ENCODE measurements at regions not wholly inside any gene's neighbourhood (a gene's known extent, or its start where the extent isn't known, plus 50 kb on each side); places are given as distances from the start of the nearest gene placed in this dataset.

- peaks cover 0 to 11% of the 10 kb centered on the region in 2 donors for H3K4me1 ChIP-seq (ENCODE audit: control insufficient read depth in 1 of 2, insufficient read depth in 2 of 2, low read length in 2 of 2)
- no peak overlapping the region for H3K4me3 ChIP-seq (ENCODE audit: low read depth in 1 of 2, low read length in 2 of 2)
- H3K9me3 ChIP-seq (ENCODE audit: control insufficient read depth in 1 of 2, low read length in 2 of 2) = no peaks in the 10 kb centered on the region
- no peaks in the 10 kb centered on the region for H3K27me3 ChIP-seq (ENCODE audit: low read depth, low read length)
- no peaks in the 10 kb centered on the region for H3K36me3 ChIP-seq (ENCODE audit: control insufficient read depth in 1 of 2, insufficient read depth in 2 of 2, low read length in 2 of 2)
- no peak overlapping the region for H3K27ac ChIP-seq (ENCODE audit: low read length)
These were observed 425.2 kb downstream of the PCNX1 start for GRCh38 chr14:71332476-71332875.

DNA sequence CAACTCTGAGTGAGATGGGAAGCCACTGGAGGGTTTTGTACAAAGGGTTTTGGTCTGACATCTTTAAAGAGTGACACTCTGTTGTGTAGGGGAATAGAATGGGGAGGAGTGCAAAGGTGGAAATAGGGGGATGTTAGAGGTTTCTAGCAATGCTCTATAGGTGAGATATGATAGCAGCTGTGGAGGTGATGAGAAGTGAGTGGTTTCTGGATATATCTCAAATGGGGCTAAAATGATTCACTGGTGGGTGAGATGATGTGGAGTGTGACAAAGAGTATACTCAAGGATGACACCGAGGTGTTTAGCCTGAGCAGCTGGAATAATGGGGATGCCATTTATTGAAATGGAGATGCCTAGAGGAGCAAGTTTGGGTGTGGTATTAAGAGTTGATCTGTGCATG, 426.4 kb downstream of the PCNX1 start:
- Histone ChIP-seq H3K4me1 (ENCODE audit: control insufficient read depth in 1 of 2, insufficient read depth in 2 of 2, low read length in 2 of 2) (peaks cover 0 to 11% of the 10 kb centered on the region in 2 donors), H3K27ac (ENCODE audit: low read length) (no peak overlapping the region), H3K9me3 (ENCODE audit: control insufficient read depth in 1 of 2, low read length in 2 of 2) (no peaks in the 10 kb centered on the region), H3K4me3 (ENCODE audit: low read depth in 1 of 2, low read length in 2 of 2) (no peak overlapping the region), H3K27me3 (ENCODE audit: low read depth, low read length) (no peaks in the 10 kb centered on the region), H3K36me3 (ENCODE audit: control insufficient read depth in 1 of 2, insufficient read depth in 2 of 2, low read length in 2 of 2) (no peaks in the 10 kb centered on the region)

DNA sequence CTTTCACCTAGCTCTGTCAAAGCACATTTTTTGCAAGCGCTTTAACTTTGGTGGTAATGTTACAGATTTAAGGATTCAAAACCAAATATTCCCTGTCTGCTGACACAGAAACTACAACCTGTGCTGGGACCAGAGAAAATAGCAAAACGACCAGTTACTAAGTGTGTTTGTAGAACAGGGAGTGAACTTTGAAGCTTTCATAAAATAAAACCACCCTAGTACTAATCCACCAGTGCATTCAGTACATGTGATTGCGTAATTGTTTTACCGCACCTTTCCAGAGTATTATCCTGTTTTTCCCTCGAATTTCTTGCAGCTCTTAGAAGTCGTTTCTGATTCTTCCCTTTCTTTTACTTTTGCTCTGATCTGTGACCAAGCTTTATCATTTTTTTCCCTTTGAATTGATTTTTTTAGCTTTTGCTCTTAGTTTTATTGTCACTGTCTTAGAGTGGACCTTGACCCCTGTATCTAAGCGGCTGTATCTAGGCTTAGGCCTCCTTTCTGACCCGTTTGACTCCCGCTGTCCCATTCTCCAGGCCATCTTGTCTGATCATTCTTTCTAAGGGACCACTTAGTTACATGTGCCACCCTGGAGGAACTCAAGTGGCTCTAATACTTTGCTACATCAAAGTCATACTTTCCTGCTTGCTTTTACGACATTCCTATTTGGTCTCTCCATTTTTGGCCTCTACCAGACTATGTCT, 429.4 kb downstream of the PCNX1 start:
- Histone ChIP-seq H3K9me3 (ENCODE audit: control insufficient read depth in 1 of 2, low read length in 2 of 2) (no peaks in the 10 kb centered on the region), H3K4me3 (ENCODE audit: low read depth in 1 of 2, low read length in 2 of 2) (no peak overlapping the region), H3K27me3 (ENCODE audit: low read depth, low read length) (no peaks in the 10 kb centered on the region), H3K4me1 (ENCODE audit: control insufficient read depth in 1 of 2, insufficient read depth in 2 of 2, low read length in 2 of 2) (peaks cover 0 to 9% of the 10 kb centered on the region in 2 donors), H3K27ac (ENCODE audit: low read length) (no peak overlapping the region), H3K36me3 (ENCODE audit: control insufficient read depth in 1 of 2, insufficient read depth in 2 of 2, low read length in 2 of 2) (no peaks in the 10 kb centered on the region)

DNA sequence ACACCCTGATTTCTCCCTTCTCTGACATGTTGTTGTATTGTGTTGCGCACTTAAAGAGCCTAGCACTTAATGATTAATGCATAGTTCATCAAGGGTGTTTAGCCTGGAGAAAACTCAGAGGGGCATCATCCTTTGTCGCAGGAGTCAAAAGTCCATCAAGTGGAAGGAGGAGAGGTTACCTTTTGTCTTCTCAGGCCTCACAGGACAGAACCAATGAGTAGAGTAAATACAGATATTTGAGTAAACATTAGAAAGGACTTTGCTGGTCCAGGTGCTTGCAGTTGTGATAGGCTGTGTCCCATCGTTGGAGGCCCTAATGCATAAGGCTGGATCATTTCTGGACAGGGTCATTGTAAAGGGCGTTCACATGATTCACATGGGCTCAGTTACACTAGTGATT, 430.9 kb downstream of the PCNX1 start:
- Histone ChIP-seq H3K27me3 (ENCODE audit: low read depth, low read length) (no peaks in the 10 kb centered on the region), H3K4me3 (ENCODE audit: low read depth in 1 of 2, low read length in 2 of 2) (no peak overlapping the region), H3K36me3 (ENCODE audit: control insufficient read depth in 1 of 2, insufficient read depth in 2 of 2, low read length in 2 of 2) (no peaks in the 10 kb centered on the region), H3K4me1 (ENCODE audit: control insufficient read depth in 1 of 2, insufficient read depth in 2 of 2, low read length in 2 of 2) (peaks cover under 1 to 5% of the 10 kb centered on the region in 2 donors), H3K9me3 (ENCODE audit: control insufficient read depth in 1 of 2, low read length in 2 of 2) (no peaks in the 10 kb centered on the region), H3K27ac (ENCODE audit: low read length) (no peak overlapping the region)

DNA sequence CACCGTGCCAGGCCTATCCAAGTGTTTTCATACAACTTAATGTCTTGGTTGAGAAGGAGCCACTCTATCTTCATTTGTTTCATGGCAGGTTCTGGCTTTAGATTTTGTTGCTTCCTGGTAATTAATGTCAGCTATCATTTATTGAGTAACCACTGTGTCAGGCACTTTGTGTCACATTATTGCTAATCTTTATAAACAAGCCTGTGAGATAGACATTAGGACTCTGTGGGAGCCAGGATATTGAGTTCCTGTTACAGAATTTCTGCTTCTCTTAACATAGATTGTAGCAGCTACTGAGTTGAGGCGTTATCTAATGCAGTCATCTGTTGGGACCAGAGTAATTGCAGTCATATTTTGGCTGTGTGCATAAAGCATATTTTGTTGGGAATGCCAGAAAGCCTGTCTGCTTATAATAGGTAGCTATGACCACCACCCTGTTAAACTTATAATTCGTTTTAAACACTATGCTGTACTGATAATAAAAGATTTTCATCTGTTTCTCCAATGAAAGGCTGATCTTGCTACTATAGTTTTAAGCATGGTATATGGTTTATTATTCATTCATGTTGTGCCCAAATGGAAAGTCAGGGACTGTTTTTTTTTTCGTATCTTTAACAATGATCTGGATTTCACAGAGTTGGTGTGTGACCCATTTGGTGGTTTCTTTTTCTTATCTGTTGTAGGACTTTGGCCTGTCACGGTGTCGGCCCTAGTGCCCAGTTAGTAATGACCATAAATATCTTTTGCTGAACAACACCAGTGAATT, 432.6 kb downstream of the PCNX1 start:
- Histone ChIP-seq H3K9me3 (ENCODE audit: control insufficient read depth in 1 of 2, low read length in 2 of 2) (no peaks in the 10 kb centered on the region), H3K36me3 (ENCODE audit: control insufficient read depth in 1 of 2, insufficient read depth in 2 of 2, low read length in 2 of 2) (no peaks in the 10 kb centered on the region), H3K4me3 (ENCODE audit: low read depth in 1 of 2, low read length in 2 of 2) (no peak overlapping the region), H3K27ac (ENCODE audit: low read length) (no peak overlapping the region), H3K27me3 (ENCODE audit: low read depth, low read length) (no peaks in the 10 kb centered on the region), H3K4me1 (ENCODE audit: control insufficient read depth in 1 of 2, insufficient read depth in 2 of 2, low read length in 2 of 2) (peaks cover 5 to 8% of the 10 kb centered on the region in 2 donors)

DNA sequence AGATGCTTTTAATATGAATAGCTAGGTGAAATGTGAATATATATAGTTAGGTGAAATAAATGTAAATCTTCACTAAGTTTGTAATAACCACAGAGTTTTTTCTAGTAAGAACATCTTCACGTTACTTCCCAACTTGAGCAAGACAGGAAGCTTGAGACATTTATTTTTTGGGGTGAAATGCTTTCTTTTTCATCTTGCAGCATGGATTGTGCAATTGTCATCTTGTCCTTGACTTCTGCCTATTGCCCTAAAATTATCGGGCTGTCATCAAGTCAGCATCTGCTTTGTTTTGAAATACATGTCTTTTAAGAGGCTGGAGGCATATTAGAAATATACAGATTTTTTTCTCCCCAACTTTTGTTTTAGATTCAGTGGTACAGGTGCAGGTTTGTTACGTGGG, 433.9 kb downstream of the PCNX1 start:
- Histone ChIP-seq H3K36me3 (ENCODE audit: control insufficient read depth in 1 of 2, insufficient read depth in 2 of 2, low read length in 2 of 2) (no peaks in the 10 kb centered on the region), H3K4me1 (ENCODE audit: control insufficient read depth in 1 of 2, insufficient read depth in 2 of 2, low read length in 2 of 2) (peaks cover 5 to 8% of the 10 kb centered on the region in 2 donors), H3K27me3 (ENCODE audit: low read depth, low read length) (no peaks in the 10 kb centered on the region), H3K9me3 (ENCODE audit: control insufficient read depth in 1 of 2, low read length in 2 of 2) (no peaks in the 10 kb centered on the region), H3K4me3 (ENCODE audit: low read depth in 1 of 2, low read length in 2 of 2) (no peak overlapping the region), H3K27ac (ENCODE audit: low read length) (no peak overlapping the region)

DNA sequence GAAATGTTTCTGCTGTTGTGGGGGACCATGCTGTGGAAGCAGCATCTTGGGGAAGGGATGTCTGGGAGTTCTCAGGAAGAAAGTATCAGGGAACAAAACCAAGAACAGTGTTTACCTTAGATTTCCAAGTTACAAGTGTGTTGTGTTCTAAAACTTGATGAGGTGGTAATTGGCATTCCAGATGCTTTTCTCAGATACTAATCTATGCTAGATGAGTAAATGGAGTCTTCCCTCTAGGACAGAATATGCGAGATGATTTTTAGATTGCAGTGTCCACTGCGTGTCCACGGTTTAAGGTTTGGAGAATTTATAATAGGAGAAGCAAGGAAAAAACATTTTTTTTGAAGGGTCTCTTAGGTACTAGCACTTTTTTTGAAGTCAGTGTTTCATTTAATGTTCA, 436.5 kb downstream of the PCNX1 start:
- Histone ChIP-seq H3K27me3 (ENCODE audit: low read depth, low read length) (no peaks in the 10 kb centered on the region), H3K4me3 (ENCODE audit: low read depth in 1 of 2, low read length in 2 of 2) (no peak overlapping the region), H3K9me3 (ENCODE audit: control insufficient read depth in 1 of 2, low read length in 2 of 2) (no peaks in the 10 kb centered on the region), H3K4me1 (ENCODE audit: control insufficient read depth in 1 of 2, insufficient read depth in 2 of 2, low read length in 2 of 2) (peaks cover 0 to 8% of the 10 kb centered on the region in 2 donors), H3K27ac (ENCODE audit: low read length) (no peak overlapping the region), H3K36me3 (ENCODE audit: control insufficient read depth in 1 of 2, insufficient read depth in 2 of 2, low read length in 2 of 2) (no peaks in the 10 kb centered on the region)

DNA sequence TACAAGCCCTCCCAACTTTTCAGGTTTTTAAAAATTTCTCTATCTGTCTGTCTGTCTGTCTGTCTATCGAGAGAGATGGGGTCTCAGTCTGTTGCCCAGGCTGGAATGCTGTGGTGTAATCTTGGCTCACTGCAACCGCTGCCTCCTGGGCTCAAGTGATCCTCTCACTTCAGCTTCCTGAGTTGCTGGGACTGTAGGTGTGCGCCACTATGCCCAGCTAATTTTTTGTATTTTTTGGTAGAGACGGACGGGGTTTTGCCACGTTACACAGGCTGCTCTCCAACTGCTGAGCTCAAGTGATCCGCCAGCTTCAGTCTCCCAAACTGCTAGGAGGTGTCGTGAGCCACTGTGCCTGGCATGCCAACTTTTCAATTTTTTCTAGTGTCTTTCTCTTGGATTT, 437.2 kb downstream of the PCNX1 start:
- H3K4me1 ChIP-seq (ENCODE audit: control insufficient read depth in 1 of 2, insufficient read depth in 2 of 2, low read length in 2 of 2) = peaks cover 0 to 8% of the 10 kb centered on the region in 2 donors
- no peak overlapping the region for H3K4me3 ChIP-seq (ENCODE audit: low read depth in 1 of 2, low read length in 2 of 2)
- no peak overlapping the region for H3K27ac ChIP-seq (ENCODE audit: low read length)
- no peaks in the 10 kb centered on the region for H3K27me3 ChIP-seq (ENCODE audit: low read depth, low read length)
- no peaks in the 10 kb centered on the region for H3K9me3 ChIP-seq (ENCODE audit: control insufficient read depth in 1 of 2, low read length in 2 of 2)
- H3K36me3 ChIP-seq (ENCODE audit: control insufficient read depth in 1 of 2, insufficient read depth in 2 of 2, low read length in 2 of 2) = no peaks in the 10 kb centered on the region

GRCh38 chr14:71346685-71347084, 439.4 kb downstream of the PCNX1 start:
- no peaks in the 10 kb centered on the region for H3K27me3 ChIP-seq (ENCODE audit: low read depth, low read length)
- H3K36me3 ChIP-seq (ENCODE audit: control insufficient read depth in 1 of 2, insufficient read depth in 2 of 2, low read length in 2 of 2) = no peaks in the 10 kb centered on the region
- no peak overlapping the region for H3K4me3 ChIP-seq (ENCODE audit: low read depth in 1 of 2, low read length in 2 of 2)
- peaks cover 0 to 8% of the 10 kb centered on the region in 2 donors for H3K4me1 ChIP-seq (ENCODE audit: control insufficient read depth in 1 of 2, insufficient read depth in 2 of 2, low read length in 2 of 2)
- H3K9me3 ChIP-seq (ENCODE audit: control insufficient read depth in 1 of 2, low read length in 2 of 2) = no peaks in the 10 kb centered on the region
- H3K27ac ChIP-seq (ENCODE audit: low read length) = no peak overlapping the region

DNA sequence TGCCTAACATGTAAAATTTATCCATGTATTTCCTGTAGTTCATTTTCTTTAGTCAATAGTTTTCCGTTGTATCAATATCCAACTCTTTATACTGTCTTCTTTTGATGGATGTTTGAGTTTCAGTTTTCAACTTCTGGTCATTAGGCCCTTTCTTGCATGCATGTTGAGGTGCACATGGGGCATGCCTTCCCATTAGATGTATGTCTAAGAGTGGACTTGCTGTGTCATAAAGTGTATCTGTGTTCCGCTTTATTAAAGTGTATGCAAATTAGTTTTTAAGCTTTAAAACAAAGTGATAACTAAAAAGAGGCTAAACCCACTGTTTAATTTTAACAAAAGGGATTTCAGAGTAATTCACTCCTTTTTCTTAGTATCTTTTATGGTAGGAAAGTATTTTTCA, 441.1 kb downstream of the PCNX1 start:
- Histone ChIP-seq H3K4me1 (ENCODE audit: control insufficient read depth in 1 of 2, insufficient read depth in 2 of 2, low read length in 2 of 2) (peaks cover 0 to 5% of the 10 kb centered on the region in 2 donors), H3K4me3 (ENCODE audit: low read depth in 1 of 2, low read length in 2 of 2) (no peak overlapping the region), H3K9me3 (ENCODE audit: control insufficient read depth in 1 of 2, low read length in 2 of 2) (no peaks in the 10 kb centered on the region), H3K27me3 (ENCODE audit: low read depth, low read length) (no peaks in the 10 kb centered on the region), H3K36me3 (ENCODE audit: control insufficient read depth in 1 of 2, insufficient read depth in 2 of 2, low read length in 2 of 2) (no peaks in the 10 kb centered on the region), H3K27ac (ENCODE audit: low read length) (no peak overlapping the region)

- Histone ChIP-seq H3K27me3 (ENCODE audit: low read depth, low read length) (no peaks in the 10 kb centered on the region), H3K9me3 (ENCODE audit: control insufficient read depth in 1 of 2, low read length in 2 of 2) (no peaks in the 10 kb centered on the region), H3K4me1 (ENCODE audit: control insufficient read depth in 1 of 2, insufficient read depth in 2 of 2, low read length in 2 of 2) (peaks cover 0 to 1% of the 10 kb centered on the region in 2 donors), H3K4me3 (ENCODE audit: low read depth in 1 of 2, low read length in 2 of 2) (no peak overlapping the region), H3K27ac (ENCODE audit: low read length) (no peak overlapping the region), H3K36me3 (ENCODE audit: control insufficient read depth in 1 of 2, insufficient read depth in 2 of 2, low read length in 2 of 2) (no peaks in the 10 kb centered on the region)
These were observed 441.6 kb downstream of the PCNX1 start for GRCh38 chr14:71348817-71349216.
